Endothelial cell (in vitro differentiated cells): ENCODE measurements at regions not wholly inside any gene's neighbourhood (a gene's known extent, or its start where the extent isn't known, plus 50 kb on each side); places are given as distances from the start of the nearest gene placed in this dataset.

ENCODE experiments used
- DNase-seq: peaks from one replicate; pipeline ENCODE4 v3.0.0; 2021; ENCODE audit warnings: low spot score
- H3K27ac Mint-ChIP-seq: one replicate; pipeline ENCODE4 v1.8.0; 2021; ENCODE audit warnings: mixed read lengths, inconsistent platforms; ENCODE audit not compliant: unreplicated experiment
- H3K27me3 Mint-ChIP-seq: one replicate; pipeline ENCODE4 v1.8.0; 2021; ENCODE audit warnings: mild to moderate bottlenecking, moderate library complexity, mixed read lengths, inconsistent platforms; ENCODE audit not compliant: unreplicated experiment
- H3K36me3 Mint-ChIP-seq: one replicate; pipeline ENCODE4 v1.8.0; 2021; ENCODE audit warnings: mild to moderate bottlenecking, low read depth, mixed read lengths, inconsistent platforms; ENCODE audit not compliant: unreplicated experiment
- H3K4me1 Mint-ChIP-seq: one replicate; pipeline ENCODE4 v1.8.0; 2021; ENCODE audit warnings: mild to moderate bottlenecking, mixed read lengths, inconsistent platforms; ENCODE audit not compliant: unreplicated experiment
- H3K4me3 Mint-ChIP-seq: one replicate; pipeline ENCODE4 v1.8.0; 2021; ENCODE audit warnings: mild to moderate bottlenecking, mixed read lengths, inconsistent platforms; ENCODE audit not compliant: unreplicated experiment
- H3K9me3 Mint-ChIP-seq: one replicate; pipeline ENCODE4 v1.8.0; 2021; ENCODE audit warnings: mixed read lengths, inconsistent platforms; ENCODE audit not compliant: unreplicated experiment
- TF ChIP-seq, protein P1 (sequence below): fragments of 200-600 bp; sonication (generic); IDR thresholded peaks from one replicate; pipeline ENCODE4 v1.5.0; 2021; ENCODE audit warnings: antibody characterized with exemption; ENCODE audit not compliant: unreplicated experiment

- no peaks in the 10 kb centered on the region for H3K36me3 Mint-ChIP-seq
- DNase-seq = no peak
- H3K4me3 Mint-ChIP-seq = no peak overlapping the region
- peaks cover 4% of the 10 kb centered on the region for H3K9me3 Mint-ChIP-seq
- H3K4me1 Mint-ChIP-seq = no peaks in the 10 kb centered on the region
- TF ChIP-seq, protein P1, sequence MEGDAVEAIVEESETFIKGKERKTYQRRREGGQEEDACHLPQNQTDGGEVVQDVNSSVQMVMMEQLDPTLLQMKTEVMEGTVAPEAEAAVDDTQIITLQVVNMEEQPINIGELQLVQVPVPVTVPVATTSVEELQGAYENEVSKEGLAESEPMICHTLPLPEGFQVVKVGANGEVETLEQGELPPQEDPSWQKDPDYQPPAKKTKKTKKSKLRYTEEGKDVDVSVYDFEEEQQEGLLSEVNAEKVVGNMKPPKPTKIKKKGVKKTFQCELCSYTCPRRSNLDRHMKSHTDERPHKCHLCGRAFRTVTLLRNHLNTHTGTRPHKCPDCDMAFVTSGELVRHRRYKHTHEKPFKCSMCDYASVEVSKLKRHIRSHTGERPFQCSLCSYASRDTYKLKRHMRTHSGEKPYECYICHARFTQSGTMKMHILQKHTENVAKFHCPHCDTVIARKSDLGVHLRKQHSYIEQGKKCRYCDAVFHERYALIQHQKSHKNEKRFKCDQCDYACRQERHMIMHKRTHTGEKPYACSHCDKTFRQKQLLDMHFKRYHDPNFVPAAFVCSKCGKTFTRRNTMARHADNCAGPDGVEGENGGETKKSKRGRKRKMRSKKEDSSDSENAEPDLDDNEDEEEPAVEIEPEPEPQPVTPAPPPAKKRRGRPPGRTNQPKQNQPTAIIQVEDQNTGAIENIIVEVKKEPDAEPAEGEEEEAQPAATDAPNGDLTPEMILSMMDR = no peak
- no peak overlapping the region for H3K27ac Mint-ChIP-seq
- H3K27me3 Mint-ChIP-seq = no peaks in the 10 kb centered on the region
Observed at GRCh38 chr17:53039981-53040380, 782.7 kb upstream of the KIF2B start.

DNA sequence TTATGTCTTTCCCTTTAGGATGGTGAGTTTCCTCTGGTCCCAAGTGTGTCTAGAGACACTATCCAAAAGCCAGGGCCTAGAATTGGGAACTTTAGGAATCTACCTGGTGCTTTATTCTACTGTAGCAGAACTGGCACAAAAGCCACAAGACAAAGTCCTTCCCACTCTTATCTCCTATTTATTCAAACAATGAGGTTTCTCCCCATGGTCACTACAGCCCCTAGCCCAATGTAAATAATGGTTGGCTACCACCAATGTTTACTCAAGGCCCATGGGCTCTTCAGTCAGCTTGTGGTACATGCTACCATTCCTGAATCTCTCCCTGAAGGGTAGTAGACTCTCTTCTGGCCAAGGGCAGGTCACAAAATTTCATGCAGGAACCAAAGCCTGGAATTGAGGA is 789.4 kb upstream of the KIF2B start:
- Mint-ChIP-seq H3K36me3 (no peaks in the 10 kb centered on the region), H3K27ac (no peak overlapping the region), H3K4me1 (peaks cover 3% of the 10 kb centered on the region), H3K4me3 (no peak overlapping the region), H3K27me3 (no peaks in the 10 kb centered on the region), H3K9me3 (no peaks in the 10 kb centered on the region)
- DNase-seq = no peak
- TF ChIP-seq, protein P1 = no peak

GRCh38 chr17:53032861-53033271 is 789.9 kb upstream of the KIF2B start:
- Mint-ChIP-seq H3K4me1 (peaks cover 3% of the 10 kb centered on the region), H3K27ac (no peak overlapping the region), H3K36me3 (no peaks in the 10 kb centered on the region), H3K27me3 (no peaks in the 10 kb centered on the region), H3K4me3 (no peak overlapping the region), H3K9me3 (no peaks in the 10 kb centered on the region)
- TF ChIP-seq, protein P1 = peak; percentile 40
- peak; percentile 62 for DNase-seq

DNA sequence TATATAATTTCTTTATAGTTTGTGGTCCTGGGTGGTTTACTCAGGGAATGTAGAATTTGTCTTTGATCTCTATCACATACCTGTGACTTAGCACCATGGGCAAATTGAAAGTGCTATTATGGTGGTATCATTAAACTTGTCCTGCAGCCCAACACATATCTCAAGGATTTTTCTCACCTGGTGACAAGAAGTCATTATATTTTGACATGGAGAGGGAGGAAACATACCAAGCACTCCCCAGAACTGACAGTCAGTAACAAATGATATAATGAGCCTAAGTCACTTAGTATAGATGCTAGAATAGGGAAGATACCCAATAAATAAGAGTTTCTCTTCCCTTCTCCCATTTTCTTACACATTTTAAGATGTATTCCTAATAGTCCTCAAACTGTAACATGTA is 805.5 kb upstream of the KIF2B start:
- no peaks in the 10 kb centered on the region for H3K36me3 Mint-ChIP-seq
- no peak overlapping the region for H3K27ac Mint-ChIP-seq
- H3K9me3 Mint-ChIP-seq = no peaks in the 10 kb centered on the region
- H3K4me1 Mint-ChIP-seq = no peaks in the 10 kb centered on the region
- no peak for DNase-seq
- no peak overlapping the region for H3K4me3 Mint-ChIP-seq
- TF ChIP-seq, protein P1 = no peak
- no peaks in the 10 kb centered on the region for H3K27me3 Mint-ChIP-seq

DNA sequence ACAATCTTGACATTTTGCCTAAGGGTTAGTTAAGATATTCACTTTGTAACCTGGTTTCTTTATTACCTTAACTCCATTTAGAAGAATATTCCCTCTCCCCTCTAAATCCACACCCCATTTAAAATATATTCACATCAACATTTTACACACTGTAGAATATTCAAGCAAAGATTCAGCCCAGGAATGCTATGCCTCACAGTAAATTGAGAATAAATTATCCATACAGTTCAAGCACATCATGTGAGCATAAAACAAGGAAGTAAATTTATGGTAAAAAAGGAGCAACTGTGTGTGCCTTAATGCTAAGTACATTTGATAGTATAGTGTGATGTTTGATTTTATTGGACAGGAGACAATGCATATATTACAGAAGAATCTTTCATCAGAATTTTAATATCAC is 806.6 kb upstream of the KIF2B start:
- TF ChIP-seq, protein P1 = no peak
- Mint-ChIP-seq H3K9me3 (no peaks in the 10 kb centered on the region), H3K4me1 (no peaks in the 10 kb centered on the region), H3K36me3 (no peaks in the 10 kb centered on the region), H3K27ac (no peak overlapping the region), H3K4me3 (no peak overlapping the region), H3K27me3 (no peaks in the 10 kb centered on the region)
- no peak for DNase-seq
